ENCODE measurements at regions not wholly inside any gene's neighbourhood (a gene's known extent, or its start where the extent isn't known, plus 50 kb on each side); places are given as distances from the start of the nearest gene placed in this dataset.

GRCh38 chr3:191543897-191544296 lies 82.9 kb downstream of the PYDC2 start:
- Histone ChIP-seq H3K27ac (ENCODE audit: insufficient read depth in 1 of 2, low read depth in 1 of 2, low read length in 2 of 2, poor library complexity in 1 of 2, severe bottlenecking in 2 of 2) (no peak overlapping the region), H3K4me1 (ENCODE audit: control extremely low read depth in 1 of 4, control insufficient read depth in 4 of 4, insufficient read depth in 4 of 4, low read length in 3 of 4) (no peaks in the 10 kb centered on the region), H3K9me3 (ENCODE audit: control extremely low read depth in 1 of 5, control insufficient read depth in 4 of 5, insufficient read depth in 2 of 5, low read depth in 1 of 5, low read length in 4 of 5) (no peaks in the 10 kb centered on the region), H3K36me3 (ENCODE audit: control insufficient read depth in 4 of 4, insufficient read depth in 4 of 4, low read length in 3 of 4) (no peaks in the 10 kb centered on the region), H3K27me3 (replicated peaks in 2 of 5; ENCODE audit: control insufficient read depth in 4 of 5, insufficient read depth in 5 of 5, low read length in 4 of 5) (no peaks in the 10 kb centered on the region), H3K4me3 (ENCODE audit: control insufficient read depth in 1 of 7, extremely low read depth in 1 of 7, insufficient read depth in 4 of 7, low read depth in 2 of 7, low read length in 6 of 7) (no peak overlapping the region)
- DNase-seq = no peak
- ChIA-PET CTCF (no interaction called here), POLR2A (no interaction called here)
- WGBS (ENCODE audit: insufficient coverage) = 100% methylated on average over 2 of the region's 4 CpGs

- Histone ChIP-seq H3K4me1 (ENCODE audit: control extremely low read depth in 1 of 4, control insufficient read depth in 4 of 4, insufficient read depth in 4 of 4, low read length in 3 of 4) (no peaks in the 10 kb centered on the region), H3K36me3 (ENCODE audit: control insufficient read depth in 4 of 4, insufficient read depth in 4 of 4, low read length in 3 of 4) (no peaks in the 10 kb centered on the region), H3K4me3 (ENCODE audit: control insufficient read depth in 1 of 7, extremely low read depth in 1 of 7, insufficient read depth in 4 of 7, low read depth in 2 of 7, low read length in 6 of 7) (no peak overlapping the region), H3K27ac (ENCODE audit: insufficient read depth in 1 of 2, low read depth in 1 of 2, low read length in 2 of 2, poor library complexity in 1 of 2, severe bottlenecking in 2 of 2) (no peak overlapping the region), H3K9me3 (ENCODE audit: control extremely low read depth in 1 of 5, control insufficient read depth in 4 of 5, insufficient read depth in 2 of 5, low read depth in 1 of 5, low read length in 4 of 5) (no peaks in the 10 kb centered on the region), H3K27me3 (replicated peaks in 2 of 5; ENCODE audit: control insufficient read depth in 4 of 5, insufficient read depth in 5 of 5, low read length in 4 of 5) (no peaks in the 10 kb centered on the region)
- CTCF ChIA-PET = no interaction called here
- no peak for DNase-seq
- WGBS (ENCODE audit: insufficient coverage) = 86% methylated on average over 1 of the region's 1 CpG
- POLR2A ChIA-PET = no interaction called here
These were observed 88.4 kb downstream of the PYDC2 start for GRCh38 chr3:191549357-191549756.

- no peak for DNase-seq
- H3K36me3 ChIP-seq (ENCODE audit: control insufficient read depth in 4 of 4, insufficient read depth in 4 of 4, low read length in 3 of 4) = no peaks in the 10 kb centered on the region
- H3K27ac ChIP-seq (ENCODE audit: insufficient read depth in 1 of 2, low read depth in 1 of 2, low read length in 2 of 2, poor library complexity in 1 of 2, severe bottlenecking in 2 of 2) = no peak overlapping the region
- ChIA-PET POLR2A (no interaction called here), CTCF (interaction anchor here (0.6 to 0.7 kb wide), 2 partner anchors 27 to 1332 kb away, joined by 3 to 4 read pairs; no protein-coding TSS in a partner anchor)
- H3K4me1 ChIP-seq (ENCODE audit: control extremely low read depth in 1 of 4, control insufficient read depth in 4 of 4, insufficient read depth in 4 of 4, low read length in 3 of 4) = no peaks in the 10 kb centered on the region
- H3K4me3 ChIP-seq (ENCODE audit: control insufficient read depth in 1 of 7, extremely low read depth in 1 of 7, insufficient read depth in 4 of 7, low read depth in 2 of 7, low read length in 6 of 7) = no peak overlapping the region
- no peaks in the 10 kb centered on the region for H3K9me3 ChIP-seq (ENCODE audit: control extremely low read depth in 1 of 5, control insufficient read depth in 4 of 5, insufficient read depth in 2 of 5, low read depth in 1 of 5, low read length in 4 of 5)
- no peaks in the 10 kb centered on the region for H3K27me3 ChIP-seq (replicated peaks in 2 of 5; ENCODE audit: control insufficient read depth in 4 of 5, insufficient read depth in 5 of 5, low read length in 4 of 5)
These were observed 94.1 kb downstream of the PYDC2 start for GRCh38 chr3:191555037-191555436.

- no peak for DNase-seq
- Histone ChIP-seq H3K27ac (ENCODE audit: insufficient read depth in 1 of 2, low read depth in 1 of 2, low read length in 2 of 2, poor library complexity in 1 of 2, severe bottlenecking in 2 of 2) (no peak overlapping the region), H3K27me3 (replicated peaks in 2 of 5; ENCODE audit: control insufficient read depth in 4 of 5, insufficient read depth in 5 of 5, low read length in 4 of 5) (no peaks in the 10 kb centered on the region), H3K4me3 (ENCODE audit: control insufficient read depth in 1 of 7, extremely low read depth in 1 of 7, insufficient read depth in 4 of 7, low read depth in 2 of 7, low read length in 6 of 7) (no peak overlapping the region), H3K9me3 (ENCODE audit: control extremely low read depth in 1 of 5, control insufficient read depth in 4 of 5, insufficient read depth in 2 of 5, low read depth in 1 of 5, low read length in 4 of 5) (no peaks in the 10 kb centered on the region), H3K4me1 (ENCODE audit: control extremely low read depth in 1 of 4, control insufficient read depth in 4 of 4, insufficient read depth in 4 of 4, low read length in 3 of 4) (no peaks in the 10 kb centered on the region), H3K36me3 (ENCODE audit: control insufficient read depth in 4 of 4, insufficient read depth in 4 of 4, low read length in 3 of 4) (no peaks in the 10 kb centered on the region)
- WGBS (ENCODE audit: insufficient coverage) = 60% methylated on average over 1 of the region's 2 CpGs
- POLR2A ChIA-PET = no interaction called here
- CTCF ChIA-PET = no interaction called here
These were observed 96.4 kb downstream of the PYDC2 start for GRCh38 chr3:191557322-191557721.

- ChIA-PET CTCF (no interaction called here), POLR2A (no interaction called here)
- WGBS (ENCODE audit: insufficient coverage) = no CpG with 5 or more reads among the region's 7 CpGs
- Histone ChIP-seq H3K27ac (ENCODE audit: insufficient read depth in 1 of 2, low read depth in 1 of 2, low read length in 2 of 2, poor library complexity in 1 of 2, severe bottlenecking in 2 of 2) (no peak overlapping the region), H3K4me3 (ENCODE audit: control insufficient read depth in 1 of 7, extremely low read depth in 1 of 7, insufficient read depth in 4 of 7, low read depth in 2 of 7, low read length in 6 of 7) (no peak overlapping the region), H3K4me1 (ENCODE audit: control extremely low read depth in 1 of 4, control insufficient read depth in 4 of 4, insufficient read depth in 4 of 4, low read length in 3 of 4) (no peaks in the 10 kb centered on the region), H3K27me3 (replicated peaks in 2 of 5; ENCODE audit: control insufficient read depth in 4 of 5, insufficient read depth in 5 of 5, low read length in 4 of 5) (no peaks in the 10 kb centered on the region), H3K9me3 (ENCODE audit: control extremely low read depth in 1 of 5, control insufficient read depth in 4 of 5, insufficient read depth in 2 of 5, low read depth in 1 of 5, low read length in 4 of 5) (no peaks in the 10 kb centered on the region), H3K36me3 (ENCODE audit: control insufficient read depth in 4 of 4, insufficient read depth in 4 of 4, low read length in 3 of 4) (no peaks in the 10 kb centered on the region)
- no peak for DNase-seq
These were observed 102.8 kb downstream of the PYDC2 start for GRCh38 chr3:191563722-191564121.

- no peak overlapping the region for H3K27ac ChIP-seq (ENCODE audit: insufficient read depth in 1 of 2, low read depth in 1 of 2, low read length in 2 of 2, poor library complexity in 1 of 2, severe bottlenecking in 2 of 2)
- no peak overlapping the region for H3K4me3 ChIP-seq (ENCODE audit: control insufficient read depth in 1 of 7, extremely low read depth in 1 of 7, insufficient read depth in 4 of 7, low read depth in 2 of 7, low read length in 6 of 7)
- no peaks in the 10 kb centered on the region for H3K4me1 ChIP-seq (ENCODE audit: control extremely low read depth in 1 of 4, control insufficient read depth in 4 of 4, insufficient read depth in 4 of 4, low read length in 3 of 4)
- DNase-seq = no peak
- H3K9me3 ChIP-seq (ENCODE audit: control extremely low read depth in 1 of 5, control insufficient read depth in 4 of 5, insufficient read depth in 2 of 5, low read depth in 1 of 5, low read length in 4 of 5) = no peaks in the 10 kb centered on the region
- 100% methylated on average over 1 of the region's 1 CpG for WGBS (ENCODE audit: insufficient coverage)
- no peaks in the 10 kb centered on the region for H3K27me3 ChIP-seq (replicated peaks in 2 of 5; ENCODE audit: control insufficient read depth in 4 of 5, insufficient read depth in 5 of 5, low read length in 4 of 5)
- POLR2A ChIA-PET = no interaction called here
- no peaks in the 10 kb centered on the region for H3K36me3 ChIP-seq (ENCODE audit: control insufficient read depth in 4 of 4, insufficient read depth in 4 of 4, low read length in 3 of 4)
- CTCF ChIA-PET = no interaction called here
These were observed 105.5 kb downstream of the PYDC2 start for GRCh38 chr3:191566469-191566868.

- CTCF ChIA-PET = no interaction called here
- POLR2A ChIA-PET = no interaction called here
- H3K9me3 ChIP-seq (ENCODE audit: control extremely low read depth in 1 of 5, control insufficient read depth in 4 of 5, insufficient read depth in 2 of 5, low read depth in 1 of 5, low read length in 4 of 5) = no peaks in the 10 kb centered on the region
- no peak overlapping the region for H3K4me3 ChIP-seq (ENCODE audit: control insufficient read depth in 1 of 7, extremely low read depth in 1 of 7, insufficient read depth in 4 of 7, low read depth in 2 of 7, low read length in 6 of 7)
- no peak for DNase-seq
- no peak overlapping the region for H3K27ac ChIP-seq (ENCODE audit: insufficient read depth in 1 of 2, low read depth in 1 of 2, low read length in 2 of 2, poor library complexity in 1 of 2, severe bottlenecking in 2 of 2)
- no peaks in the 10 kb centered on the region for H3K27me3 ChIP-seq (replicated peaks in 2 of 5; ENCODE audit: control insufficient read depth in 4 of 5, insufficient read depth in 5 of 5, low read length in 4 of 5)
- no peaks in the 10 kb centered on the region for H3K36me3 ChIP-seq (ENCODE audit: control insufficient read depth in 4 of 4, insufficient read depth in 4 of 4, low read length in 3 of 4)
- H3K4me1 ChIP-seq (ENCODE audit: control extremely low read depth in 1 of 4, control insufficient read depth in 4 of 4, insufficient read depth in 4 of 4, low read length in 3 of 4) = no peaks in the 10 kb centered on the region
- 96% methylated on average over 6 of the region's 7 CpGs for WGBS (ENCODE audit: insufficient coverage)
These were observed 107.2 kb downstream of the PYDC2 start for GRCh38 chr3:191568206-191568605.

GRCh38 chr3:191592105-191592504 lies 131.1 kb downstream of the PYDC2 start:
- H3K27me3 ChIP-seq (replicated peaks in 2 of 5; ENCODE audit: control insufficient read depth in 4 of 5, insufficient read depth in 5 of 5, low read length in 4 of 5) = no peaks in the 10 kb centered on the region
- H3K4me1 ChIP-seq (ENCODE audit: control extremely low read depth in 1 of 4, control insufficient read depth in 4 of 4, insufficient read depth in 4 of 4, low read length in 3 of 4) = no peaks in the 10 kb centered on the region
- CTCF ChIA-PET = no interaction called here
- H3K9me3 ChIP-seq (ENCODE audit: control extremely low read depth in 1 of 5, control insufficient read depth in 4 of 5, insufficient read depth in 2 of 5, low read depth in 1 of 5, low read length in 4 of 5) = no peaks in the 10 kb centered on the region
- no peaks in the 10 kb centered on the region for H3K36me3 ChIP-seq (ENCODE audit: control insufficient read depth in 4 of 4, insufficient read depth in 4 of 4, low read length in 3 of 4)
- WGBS (ENCODE audit: insufficient coverage) = no CpG with 5 or more reads among the region's 1 CpG
- H3K27ac ChIP-seq (ENCODE audit: insufficient read depth in 1 of 2, low read depth in 1 of 2, low read length in 2 of 2, poor library complexity in 1 of 2, severe bottlenecking in 2 of 2) = no peak overlapping the region
- DNase-seq = no peak
- no peak overlapping the region for H3K4me3 ChIP-seq (ENCODE audit: control insufficient read depth in 1 of 7, extremely low read depth in 1 of 7, insufficient read depth in 4 of 7, low read depth in 2 of 7, low read length in 6 of 7)
- POLR2A ChIA-PET = no interaction called here

Data from common myeloid progenitor, CD34-positive (primary cell).